PC-3 (cell line): ENCODE measurements at regions not wholly inside any gene's neighbourhood (a gene's known extent, or its start where the extent isn't known, plus 50 kb on each side); places are given as distances from the start of the nearest gene placed in this dataset.
A peak's percentile ranks its signal among the peaks of the same experiment; 100 is the strongest.

Experiments used
- ATAC-seq: fragments of 200-7000 bp; cut with Tn5 transposase; 2 replicates; pipeline ENCODE4 v1.9.1; 2020; ENCODE audit warnings: mild to moderate bottlenecking, moderate library complexity
- BruUV-seq: library from RNA; stranded (reverse); fragments of 400-500 nt; replicated peaks from 2 replicates; lab custom pipeline; 2021; lab: Mats Ljungman, UMichigan
- CTCF ChIA-PET: fragments of 300-600 bp; sonication (Branson Sonifier 250); formaldehyde crosslinking; loops from one replicate; lab custom pipeline; 2022; ENCODE audit warnings: antibody characterized with exemption; lab: Charles Lee
- POLR2A ChIA-PET: fragments of 300-600 bp; sonication (Branson Sonifier 250); formaldehyde crosslinking; loops from one replicate; lab custom pipeline; 2022; ENCODE audit warnings: antibody characterized with exemption; ENCODE audit not compliant: unreplicated experiment; lab: Charles Lee
- DNase-seq: peaks from one replicate; pipeline ENCODE4 v3.0.0-alpha.2; 2015
- H2AFZ ChIP-seq: fragments of 300-600 bp; sonication (generic); 2 replicates; pipeline ENCODE4 v1.6.0; 2016; ENCODE audit warnings: antibody characterized with exemption, low read length
- H3F3A ChIP-seq: fragments of 300-600 bp; sonication (generic); one replicate; pipeline ENCODE4 v1.6.0; 2017; ENCODE audit warnings: antibody characterized with exemption, low read length, control low read depth, mild to moderate bottlenecking; ENCODE audit not compliant: unreplicated experiment
- H3K27ac ChIP-seq: fragments of 300-600 bp; sonication (generic); 2 replicates; pipeline ENCODE4 v1.5.1; 2016; ENCODE audit warnings: mild to moderate bottlenecking, low read length
- H3K27me3 ChIP-seq: fragments of 300-600 bp; sonication (generic); 2 replicates; pipeline ENCODE4 v1.6.1; 2016; ENCODE audit warnings: low read length, mixed read lengths
- H3K36me3 ChIP-seq: fragments of 300-600 bp; sonication (generic); 2 replicates; pipeline ENCODE4 v1.6.1; 2016; ENCODE audit warnings: low read depth, mixed run types, low read length, mixed read lengths
- H3K4me1 ChIP-seq: fragments of 300-600 bp; sonication (generic); 2 replicates; pipeline ENCODE4 v1.5.1; 2016; ENCODE audit warnings: low read length; ENCODE audit not compliant: insufficient read depth
- H3K4me2 ChIP-seq: fragments of 300-600 bp; sonication (generic); 2 replicates; pipeline ENCODE4 v1.6.0; 2016; ENCODE audit warnings: low read length
- H3K4me3 ChIP-seq: fragments of 300-600 bp; sonication (generic); 2 replicates; pipeline ENCODE4 v1.5.1; 2016; ENCODE audit warnings: mild to moderate bottlenecking, low read length, mixed read lengths
- H3K79me2 ChIP-seq: fragments of 300-600 bp; sonication (generic); 2 replicates; pipeline ENCODE4 v1.6.1; 2017; ENCODE audit warnings: low read length, mixed read lengths
- H3K9ac ChIP-seq: fragments of 300-600 bp; sonication (generic); 2 replicates; pipeline ENCODE4 v1.6.0; 2016; ENCODE audit warnings: mild to moderate bottlenecking, low read length
- H3K9me2 ChIP-seq: fragments of 300-600 bp; sonication (generic); replicated peaks from 2 replicates; pipeline ENCODE4 v1.6.1; 2016; ENCODE audit warnings: mixed run types, low read length, mixed read lengths
- H3K9me3 ChIP-seq: fragments of 300-600 bp; sonication (generic); 2 replicates; pipeline ENCODE4 v1.6.1; 2016; ENCODE audit warnings: low read length, mixed read lengths
- H4K20me1 ChIP-seq: fragments of 300-600 bp; sonication (generic); 2 replicates; pipeline ENCODE4 v1.6.1; 2016; ENCODE audit warnings: low read length, mixed read lengths
- CTCF ChIP-seq: fragments of 300-600 bp; sonication (generic); conservative IDR thresholded peaks from 2 replicates; pipeline ENCODE4 v1.5.1; 2017; ENCODE audit warnings: antibody characterized with exemption, low read depth, mild to moderate bottlenecking, low read length
- EZH2 ChIP-seq: fragments of 300-600 bp; sonication (generic); IDR thresholded peaks from one replicate; pipeline ENCODE4 v1.6.1; 2017; ENCODE audit warnings: antibody characterized with exemption, mild to moderate bottlenecking, low read length; ENCODE audit not compliant: unreplicated experiment
- EZH2phosphoT487 ChIP-seq: fragments of 300-600 bp; sonication (generic); IDR thresholded peaks from 2 replicates; pipeline ENCODE4 v1.6.1; 2018; ENCODE audit warnings: mild to moderate bottlenecking, antibody characterized with exemption, low read length, borderline replicate concordance
- intact Hi-C: fragments of 100-400 bp; cut with micrococcal nuclease; formaldehyde crosslinking; loops from 2 replicates; pipeline ENCODE4 v1.9.0; 2023

GRCh38 chr6:139784222-139784769 lies 409.8 kb upstream of the CITED2 start:
- Histone ChIP-seq H3K27ac (no peak overlapping the region), H3K4me1 (no peaks in the 10 kb centered on the region), H3K27me3 (no peaks in the 10 kb centered on the region), H3K9ac (no peak overlapping the region), H3K9me3 (0 out of 2 replicates have a peak, but pooled peaks cover 3% of the 10 kb centered on the region), H3K4me2 (no peak overlapping the region), H3K9me2 (no peaks in the 10 kb centered on the region), H3K36me3 (no peaks in the 10 kb centered on the region), H3F3A (no peaks in the 10 kb centered on the region), H4K20me1 (no peaks in the 10 kb centered on the region), H3K4me3 (no peak overlapping the region), H3K79me2 (no peaks in the 10 kb centered on the region), H2AFZ (no peak overlapping the region)
- intact Hi-C loops, result no loop called here
- ChIA-PET POLR2A (no interaction called here), CTCF (no interaction called here)
- ATAC-seq, result no peak
- no peak for TF ChIP-seq CTCF
- no peak for TF ChIP-seq EZH2phosphoT487
- TF ChIP-seq EZH2, result no peak
- no TSS peak for BruUV-seq
- no peak for DNase-seq

GRCh38 chr6:139779988-139780774 lies 405.7 kb upstream of the CITED2 start:
- H3K9me2 ChIP-seq, result no peaks in the 10 kb centered on the region
- H3K36me3 ChIP-seq, result no peaks in the 10 kb centered on the region
- H3K4me2 ChIP-seq, result no peak overlapping the region
- no peaks in the 10 kb centered on the region for H3F3A ChIP-seq
- H4K20me1 ChIP-seq, result no peaks in the 10 kb centered on the region
- no peaks in the 10 kb centered on the region for H3K27me3 ChIP-seq
- H3K27ac ChIP-seq, result no peak overlapping the region
- ATAC-seq (no peak), DNase-seq (no peak)
- CTCF ChIA-PET, result no interaction called here
- POLR2A ChIA-PET, result no interaction called here
- TF ChIP-seq EZH2phosphoT487 (no peak), CTCF (no peak), EZH2 (no peak)
- no peak overlapping the region for H3K9ac ChIP-seq
- H3K4me1 ChIP-seq, result no peaks in the 10 kb centered on the region
- 0 out of 2 replicates have a peak, but pooled peaks cover 3% of the 10 kb centered on the region for H3K9me3 ChIP-seq
- BruUV-seq, result no TSS peak
- intact Hi-C loops, result no loop called here
- H3K79me2 ChIP-seq, result no peaks in the 10 kb centered on the region
- no peak overlapping the region for H3K4me3 ChIP-seq
- H2AFZ ChIP-seq, result no peak overlapping the region

GRCh38 chr6:139778688-139779087 lies 404.2 kb upstream of the CITED2 start:
- DNase-seq, result peak; percentile 26
- Histone ChIP-seq H3K4me3 (no peak overlapping the region), H2AFZ (no peak overlapping the region), H3K79me2 (no peaks in the 10 kb centered on the region), H3K9ac (no peak overlapping the region), H3K9me3 (no peaks in the 10 kb centered on the region), H3K4me1 (no peaks in the 10 kb centered on the region), H4K20me1 (no peaks in the 10 kb centered on the region), H3K9me2 (no peaks in the 10 kb centered on the region), H3K4me2 (no peak overlapping the region), H3K36me3 (no peaks in the 10 kb centered on the region), H3F3A (no peaks in the 10 kb centered on the region), H3K27ac (no peak overlapping the region), H3K27me3 (no peaks in the 10 kb centered on the region)
- intact Hi-C loops, result no loop called here
- peak; percentile 56; the same call in 1 of the 2 replicates for ATAC-seq
- BruUV-seq, result no TSS peak
- ChIA-PET POLR2A (no interaction called here), CTCF (no interaction called here)
- TF ChIP-seq EZH2phosphoT487, result no peak
- TF ChIP-seq EZH2, result no peak
- TF ChIP-seq CTCF, result no peak
